HG02970 (cell line): ENCODE measurements at regions not wholly inside any gene's neighbourhood (a gene's known extent, or its start where the extent isn't known, plus 50 kb on each side); places are given as distances from the start of the nearest gene placed in this dataset.
"Not testable (repeated sequence)": the region's sequence is repeated elsewhere in the genome, so short reads cannot be mapped to it uniquely, and the experiment has no call there.

Experiments
- ATAC-seq: cut with Tn5 transposase; IDR thresholded peaks from one replicate; pipeline ENCODE4 v1.9.1; 2021; ENCODE audit warnings: mild to moderate bottlenecking, moderate library complexity, moderate number of reproducible peaks; ENCODE audit not compliant: unreplicated experiment, low FRiP score

- no peak for ATAC-seq
Measured at GRCh38 chr20:47406849-47407682, 50.6 kb upstream of the ZMYND8 start.

GRCh38 chr20:47411161-47411560 lies 54.7 kb upstream of the ZMYND8 start:
- no peak for ATAC-seq

- ATAC-seq, result no peak
Measured at GRCh38 chr20:47412083-47412482, 55.6 kb upstream of the ZMYND8 start.

DNA sequence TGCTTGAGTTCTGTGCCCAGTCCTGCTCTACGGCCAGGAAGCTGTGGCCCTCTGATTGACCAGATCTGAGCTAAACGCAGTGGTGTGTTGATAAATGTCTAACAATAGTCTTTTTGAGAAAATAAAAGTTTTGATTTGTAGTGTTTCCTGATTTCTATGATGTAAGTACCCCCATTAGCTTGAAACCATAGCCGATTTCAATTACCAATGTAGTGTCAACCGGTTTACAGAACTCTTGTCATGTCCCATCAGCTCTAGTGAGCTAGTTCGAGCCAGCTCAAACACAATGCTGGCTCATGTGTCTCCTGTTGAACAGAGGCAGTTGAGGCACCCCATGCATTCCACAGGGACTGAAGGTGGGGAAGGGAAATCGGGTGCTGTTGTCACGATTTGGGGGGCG lies 56.7 kb upstream of the ZMYND8 start:
- ATAC-seq, result no peak

DNA sequence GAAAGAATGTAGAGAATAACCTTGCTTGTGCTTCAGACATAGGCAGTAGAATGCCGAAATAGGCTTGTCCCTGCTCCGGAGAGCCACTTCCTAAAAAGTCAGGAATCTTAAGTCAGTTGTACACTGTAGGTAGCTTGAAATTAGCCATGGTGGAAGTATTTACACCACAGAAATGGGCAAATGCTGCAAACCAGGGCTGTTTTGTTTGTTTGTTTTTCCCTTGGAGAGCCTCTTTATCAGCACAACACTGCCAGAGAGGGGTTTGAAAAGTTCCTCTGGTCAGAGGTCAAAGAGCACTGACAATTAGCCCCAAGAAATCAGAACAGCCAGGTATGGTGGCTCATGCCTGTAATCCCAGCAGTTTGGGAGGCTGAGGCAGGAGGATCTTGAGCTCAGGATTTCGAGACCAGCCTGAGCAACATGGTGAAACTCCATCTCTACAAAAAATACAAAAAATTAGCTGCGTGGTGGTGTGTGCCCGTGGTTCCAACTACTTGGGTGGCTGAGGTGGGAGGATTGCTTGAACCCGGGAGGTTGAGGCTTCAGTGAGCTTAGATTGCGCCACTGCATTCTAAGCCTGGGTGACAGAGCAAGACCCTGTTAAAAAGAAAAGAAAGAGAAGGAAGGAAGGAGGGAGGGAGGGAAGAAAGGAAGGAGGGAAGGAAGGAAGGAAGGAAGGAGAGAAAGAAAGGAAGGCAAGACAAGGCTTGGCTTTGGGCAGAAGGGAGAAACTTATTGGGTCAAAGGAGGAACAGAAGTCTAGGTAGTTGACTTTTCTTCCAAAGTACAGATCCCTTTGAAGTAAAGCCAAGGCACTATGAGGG lies 61.0 kb upstream of the ZMYND8 start:
- no peak for ATAC-seq

GRCh38 chr20:47418069-47418757 lies 61.7 kb upstream of the ZMYND8 start:
- no peak for ATAC-seq

- ATAC-seq, result no peak
Measured at GRCh38 chr20:47419953-47420514, 63.5 kb upstream of the ZMYND8 start.

- no peak for ATAC-seq
Measured at GRCh38 chr20:47421076-47421475, 64.6 kb upstream of the ZMYND8 start.

GRCh38 chr20:47423586-47423985 lies 67.1 kb upstream of the ZMYND8 start:
- no peak for ATAC-seq

DNA sequence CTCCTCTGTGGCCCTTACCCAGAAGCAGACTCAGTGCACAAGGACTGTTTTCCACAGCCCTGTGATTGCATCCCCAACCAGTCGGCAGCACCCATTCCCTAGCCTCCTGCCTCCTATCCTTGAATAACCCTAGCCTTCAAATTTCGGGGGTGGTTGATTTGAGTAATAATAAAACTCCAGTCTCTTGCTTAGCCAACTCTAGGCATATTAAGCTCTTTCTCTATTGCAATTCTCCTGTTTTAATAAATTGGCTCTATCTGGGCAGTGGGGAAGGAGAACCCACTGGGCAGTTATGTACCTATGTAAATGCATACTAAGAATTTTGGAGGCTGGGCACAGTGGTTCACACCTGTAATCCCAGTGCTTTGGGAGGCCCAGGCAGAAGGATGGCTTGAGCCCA lies 70.6 kb upstream of the ZMYND8 start:
- no peak for ATAC-seq

GRCh38 chr20:47427746-47428145 lies 71.2 kb upstream of the ZMYND8 start:
- no peak for ATAC-seq

DNA sequence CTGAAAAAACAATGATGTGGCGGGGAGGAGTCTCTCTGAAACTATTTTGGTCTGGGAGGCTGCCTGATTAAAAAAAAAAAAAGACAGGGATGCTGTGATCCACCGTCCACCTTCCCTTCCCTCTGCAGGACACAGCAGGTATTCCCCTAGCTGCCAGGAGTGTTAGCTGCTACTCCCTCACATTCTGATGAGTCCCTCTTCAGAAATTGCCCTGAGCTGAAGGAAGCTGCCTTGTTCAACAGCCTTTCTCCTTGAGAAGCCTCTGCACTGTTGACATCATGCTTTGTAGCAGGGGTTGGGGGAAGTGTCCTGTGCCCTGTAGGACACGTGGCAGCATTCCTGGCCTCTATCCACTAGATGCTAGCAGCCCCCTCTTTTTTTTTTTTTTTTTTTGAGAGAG lies 71.7 kb upstream of the ZMYND8 start:
- ATAC-seq, result no peak

DNA sequence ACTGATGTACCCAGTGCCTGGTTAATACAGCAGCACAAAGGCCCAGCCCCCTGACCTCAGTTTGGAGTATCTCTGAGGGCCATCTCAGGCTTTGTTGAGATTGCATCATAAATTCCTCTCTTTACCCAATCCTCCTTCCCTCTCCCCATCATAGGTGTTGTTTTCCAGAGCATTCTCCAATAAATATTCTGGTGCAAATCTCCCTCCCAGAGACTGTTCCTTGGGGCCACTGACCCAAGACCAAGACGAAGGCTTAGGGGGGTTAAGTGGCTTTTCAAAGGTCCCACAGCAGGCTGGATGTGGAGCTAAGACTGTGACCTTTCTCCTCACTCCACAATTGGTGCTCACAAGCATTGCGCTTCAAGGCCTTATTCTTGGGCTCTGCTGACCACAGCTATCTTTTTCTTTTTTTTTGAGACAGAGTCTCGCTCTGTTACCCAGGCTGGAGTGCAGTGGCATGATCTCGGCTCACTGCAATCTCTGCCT lies 72.4 kb upstream of the ZMYND8 start:
- no peak for ATAC-seq

GRCh38 chr20:47429409-47429808 lies 72.3 kb upstream of the NCOA3 start:
- ATAC-seq, result no peak

GRCh38 chr20:47430862-47431588 lies 70.7 kb upstream of the NCOA3 start:
- ATAC-seq, result no peak

GRCh38 chr20:47432834-47433210 lies 68.9 kb upstream of the NCOA3 start:
- ATAC-seq, result no peak

DNA sequence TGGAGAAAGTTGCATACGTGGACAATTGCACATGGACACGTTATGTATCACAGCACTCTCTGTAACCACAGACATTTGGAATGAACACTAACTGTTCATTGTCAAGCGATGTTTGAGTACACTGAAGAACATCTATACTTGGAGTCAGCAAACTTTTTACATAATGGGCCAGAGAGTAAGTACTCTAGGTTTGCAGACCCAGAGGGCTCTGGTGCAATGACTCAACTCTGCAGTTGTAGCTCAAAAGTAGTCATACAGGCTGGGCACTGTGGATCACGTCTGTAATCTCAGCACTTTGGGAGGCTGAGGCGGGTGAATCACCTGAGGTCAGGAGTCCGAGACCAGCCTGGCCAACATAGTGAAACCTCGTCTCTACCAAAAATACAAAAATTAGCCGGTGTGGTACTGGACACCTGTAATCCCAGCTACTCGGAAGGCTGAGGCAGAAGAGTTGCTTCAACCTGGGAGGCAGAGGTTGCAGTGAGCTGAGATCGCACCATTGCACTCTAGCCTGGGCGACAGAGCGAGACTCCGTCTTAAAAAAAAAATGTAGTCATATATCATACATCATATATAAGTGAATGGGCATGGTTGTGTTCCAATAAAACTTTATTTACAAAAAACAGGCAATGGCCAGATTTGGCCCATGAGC lies 67.4 kb upstream of the NCOA3 start:
- ATAC-seq, result not testable (repeated sequence)

- ATAC-seq, result peak; percentile 40
Measured at GRCh38 chr20:47438464-47439381, 63.0 kb upstream of the NCOA3 start.
